ENCODE measurements at regions not wholly inside any gene's neighbourhood (a gene's known extent, or its start where the extent isn't known, plus 50 kb on each side); places are given as distances from the start of the nearest gene placed in this dataset.
"Not testable (repeated sequence)": the region's sequence is repeated elsewhere in the genome, so short reads cannot be mapped to it uniquely, and the experiment has no call there.

DNA sequence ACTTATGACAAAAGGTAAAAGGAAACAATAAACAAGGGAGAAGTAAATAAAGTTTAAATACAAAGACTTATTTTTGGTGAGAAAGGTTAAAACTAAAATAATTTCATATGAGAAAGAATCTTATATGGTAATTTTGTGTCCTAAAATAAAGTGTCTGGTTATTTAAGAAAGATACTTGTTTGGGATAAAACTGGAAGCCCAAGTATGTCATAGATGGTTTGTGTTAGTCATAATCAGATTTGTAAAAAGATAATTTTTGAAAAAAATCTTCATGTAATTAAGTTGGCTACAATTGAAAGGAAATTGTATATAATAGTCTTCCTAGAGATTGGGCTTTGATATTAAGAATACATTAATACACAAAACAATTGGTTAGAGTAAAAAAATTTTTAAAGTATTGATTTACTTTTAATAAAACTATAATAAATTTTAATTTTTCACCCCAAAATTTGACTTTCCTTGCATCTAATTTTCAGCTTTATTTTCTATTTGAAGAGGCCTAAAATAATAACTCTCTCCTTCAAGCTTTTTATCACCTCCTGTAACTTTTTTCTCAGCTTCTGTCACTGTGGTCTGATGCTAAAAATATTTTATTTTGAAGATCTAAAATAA is 315.6 kb downstream of the SLITRK5 start:
- no peak for DNase-seq

DNA sequence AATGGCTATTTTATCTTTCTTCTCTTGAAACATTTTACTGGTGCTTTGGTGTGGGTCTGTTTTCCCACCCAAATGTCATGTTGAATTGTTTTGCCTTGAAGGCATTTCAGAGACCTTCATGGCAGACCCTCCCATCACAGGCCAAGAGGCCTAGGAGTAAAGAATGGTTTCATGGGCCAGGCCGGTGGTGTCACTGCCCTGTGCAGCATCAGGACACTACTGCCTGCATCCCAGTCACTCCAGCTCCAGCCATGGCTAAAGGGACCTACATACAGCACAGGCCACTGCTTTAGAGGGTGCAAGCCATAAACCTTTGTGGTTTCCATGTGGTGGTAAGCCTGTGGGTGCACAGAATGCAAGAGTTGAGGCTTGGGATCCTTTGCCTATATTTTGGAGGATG is 326.9 kb downstream of the SLITRK5 start:
- no peak for DNase-seq

- DNase-seq, result no peak
Measured at GRCh38 chr13:87999240-87999700, 328.1 kb downstream of the SLITRK5 start.

GRCh38 chr13:87999788-88000187 is 328.6 kb downstream of the SLITRK5 start:
- DNase-seq, result no peak

DNA sequence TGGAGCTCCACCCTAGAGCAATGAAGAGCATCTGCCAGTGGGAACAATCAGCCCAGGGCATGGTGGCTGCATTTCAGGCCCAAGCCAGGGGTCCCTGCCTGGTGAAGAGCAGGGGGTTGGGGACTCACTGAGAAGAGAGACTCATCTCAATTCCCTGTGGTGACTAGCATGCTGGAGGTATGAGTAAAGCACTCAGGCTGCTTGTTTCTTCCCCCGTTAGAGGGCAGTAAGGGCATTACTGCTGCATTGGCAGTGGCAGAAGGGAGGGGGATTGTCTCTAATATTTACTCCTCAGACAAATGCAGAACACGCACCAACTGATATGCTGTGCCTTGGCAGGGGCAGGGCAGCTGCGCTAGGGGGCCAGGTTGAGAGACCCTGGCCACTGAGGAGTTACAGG is 329.1 kb downstream of the SLITRK5 start:
- DNase-seq, result no peak

- DNase-seq, result no peak
Measured at GRCh38 chr13:88000787-88001186, 329.6 kb downstream of the SLITRK5 start.

DNA sequence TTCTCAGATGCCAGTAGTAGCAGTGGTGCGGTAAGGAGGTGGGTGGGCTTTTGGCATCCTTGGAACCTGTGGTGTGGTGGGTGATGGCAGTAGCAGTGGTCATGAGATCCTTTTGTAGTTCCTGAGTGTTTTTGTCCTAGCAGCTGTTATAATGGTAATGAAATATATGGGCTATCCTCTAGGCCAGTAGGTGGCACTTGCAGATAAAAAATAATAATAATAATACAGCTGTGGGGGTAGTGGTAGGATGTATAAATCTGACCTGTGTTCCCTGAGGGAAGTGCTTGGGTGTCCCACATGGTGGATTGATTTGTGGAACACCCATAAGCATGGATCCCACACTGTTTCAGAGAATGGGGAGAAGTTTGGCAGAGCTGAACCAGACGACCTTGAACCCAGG is 334.0 kb downstream of the SLITRK5 start:
- no peak for DNase-seq

- no peak for DNase-seq
Measured at GRCh38 chr13:88014527-88014926, 343.4 kb downstream of the SLITRK5 start.

DNA sequence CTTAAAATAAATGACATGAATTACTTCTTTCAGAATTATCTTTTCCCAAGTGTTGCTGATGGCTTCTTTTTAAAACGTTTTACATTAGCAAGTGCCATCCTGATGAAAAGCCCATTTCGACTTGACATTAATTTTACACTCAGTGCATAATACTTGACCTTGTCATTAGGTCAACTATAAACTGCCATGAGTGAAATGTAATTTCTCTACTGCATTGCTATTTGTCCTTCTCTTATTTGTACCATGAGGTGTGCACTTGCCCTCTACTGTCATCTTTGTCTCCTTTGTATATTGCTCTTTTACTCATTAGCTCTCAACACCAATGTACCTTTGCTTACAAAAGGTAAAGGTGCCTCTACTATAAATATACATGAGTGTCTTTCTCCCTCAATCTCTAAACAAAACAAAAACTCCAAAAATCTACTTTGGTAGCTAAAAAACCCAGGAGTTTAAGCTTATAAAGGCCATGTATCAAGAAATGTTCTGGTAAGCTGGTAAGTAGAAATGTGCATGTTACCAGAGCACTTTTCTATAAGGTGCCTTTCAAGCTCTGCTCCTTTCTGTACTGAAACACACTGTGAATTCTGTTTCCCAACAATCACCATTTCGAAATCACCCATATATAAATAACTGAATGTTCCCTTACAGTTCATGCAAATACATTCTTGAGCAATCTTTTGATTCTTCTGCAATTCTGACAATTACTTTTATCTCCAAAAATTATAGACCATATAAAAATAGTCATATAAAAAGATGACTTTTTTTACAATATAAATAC is 351.4 kb downstream of the SLITRK5 start:
- DNase-seq, result no peak

- no peak for DNase-seq
Measured at GRCh38 chr13:88026241-88026640, 355.1 kb downstream of the SLITRK5 start.

DNA sequence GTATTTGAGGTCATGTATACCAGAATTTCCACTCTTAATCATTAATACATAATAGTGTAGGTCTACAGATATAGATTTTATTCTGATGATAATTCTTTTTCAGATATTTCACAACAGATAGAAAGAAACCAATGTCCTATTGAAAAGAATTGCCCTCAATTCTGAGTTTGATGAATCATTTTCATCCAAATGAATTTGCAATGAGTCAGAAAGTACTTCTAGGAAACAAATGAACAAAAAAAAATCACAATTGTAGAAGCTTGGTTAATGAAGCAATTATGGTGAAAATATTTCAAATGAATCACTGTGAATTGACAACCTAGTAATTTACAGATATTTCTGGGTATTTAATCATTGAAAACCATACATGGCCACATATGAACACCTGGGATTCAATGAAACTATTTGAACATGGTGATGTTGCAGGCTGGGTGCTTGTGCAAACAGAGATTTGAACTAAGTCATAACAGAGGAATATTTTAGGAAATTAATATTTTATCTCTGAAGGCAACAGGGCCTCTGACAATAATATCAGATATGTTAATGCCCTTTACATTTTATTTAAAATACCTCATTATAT is 360.9 kb downstream of the SLITRK5 start:
- DNase-seq, result no peak

- DNase-seq, result not testable (repeated sequence)
Measured at GRCh38 chr13:88036205-88036604, 365.0 kb downstream of the SLITRK5 start.

- no peak for DNase-seq
Measured at GRCh38 chr13:88042489-88042888, 371.3 kb downstream of the SLITRK5 start.

- no peak for DNase-seq
Measured at GRCh38 chr13:88051746-88052482, 380.7 kb downstream of the SLITRK5 start.

- no peak for DNase-seq
Measured at GRCh38 chr13:88063741-88064140, 392.6 kb downstream of the SLITRK5 start.

DNA sequence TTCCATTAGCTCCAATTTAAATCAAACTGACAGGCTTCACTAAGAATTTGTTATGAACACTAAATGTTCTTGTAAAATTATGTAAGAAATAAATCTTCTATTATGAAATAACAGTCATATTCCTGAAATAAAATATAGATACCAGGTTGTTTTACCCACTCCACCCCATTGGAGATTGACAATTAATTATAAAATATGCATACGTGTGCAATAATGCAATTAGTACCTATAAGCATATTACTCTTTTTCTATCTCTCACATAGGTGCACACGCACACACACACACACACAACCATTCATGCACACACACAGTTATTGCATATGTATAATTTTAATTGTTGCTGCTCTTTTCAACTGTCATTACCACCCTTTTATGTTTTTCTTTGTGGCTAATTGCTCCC is 395.7 kb downstream of the SLITRK5 start:
- DNase-seq, result no peak

DNA sequence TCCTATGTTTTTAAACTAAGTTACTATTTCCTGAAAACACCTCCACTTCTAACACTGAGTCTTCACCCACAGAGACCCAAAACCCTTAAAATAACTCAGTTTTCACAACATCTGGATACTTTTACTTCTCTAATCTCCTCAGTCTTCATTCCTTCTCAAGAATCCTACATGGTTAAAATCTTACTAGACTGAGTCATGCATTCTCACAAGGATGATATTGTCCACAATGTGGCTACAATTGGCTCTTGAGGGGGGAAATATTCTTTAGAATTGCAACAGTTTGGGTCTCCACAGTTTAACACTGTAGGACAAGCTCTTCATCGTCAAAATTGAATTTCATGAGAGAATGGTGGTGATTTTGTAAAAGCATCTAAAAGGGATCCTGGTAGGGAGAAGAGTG is 397.1 kb downstream of the SLITRK5 start:
- no peak for DNase-seq

DNA sequence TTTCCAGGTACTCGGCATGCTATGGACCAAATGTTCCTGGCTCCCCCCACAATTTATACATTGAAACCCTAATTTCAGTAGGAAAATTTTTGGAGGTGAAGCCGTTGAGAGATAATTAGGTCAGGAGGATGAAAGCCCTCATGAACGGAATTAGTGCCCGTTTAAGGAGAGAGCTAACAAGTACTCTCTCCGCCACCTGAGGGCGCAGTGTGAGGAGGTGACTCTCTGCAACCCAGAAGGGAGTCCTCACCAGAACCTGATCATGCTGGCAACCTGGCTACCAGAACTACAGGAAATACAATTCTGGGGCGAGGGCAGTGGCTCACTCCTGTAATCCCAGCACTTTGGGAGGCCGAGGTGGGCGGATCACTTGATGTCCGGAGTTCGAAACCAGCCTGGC is 397.8 kb downstream of the SLITRK5 start:
- DNase-seq, result peak in 1 of 2 experiments; percentile 0

GRCh38 chr13:88071371-88071770 is 400.2 kb downstream of the SLITRK5 start:
- no peak for DNase-seq

DNA sequence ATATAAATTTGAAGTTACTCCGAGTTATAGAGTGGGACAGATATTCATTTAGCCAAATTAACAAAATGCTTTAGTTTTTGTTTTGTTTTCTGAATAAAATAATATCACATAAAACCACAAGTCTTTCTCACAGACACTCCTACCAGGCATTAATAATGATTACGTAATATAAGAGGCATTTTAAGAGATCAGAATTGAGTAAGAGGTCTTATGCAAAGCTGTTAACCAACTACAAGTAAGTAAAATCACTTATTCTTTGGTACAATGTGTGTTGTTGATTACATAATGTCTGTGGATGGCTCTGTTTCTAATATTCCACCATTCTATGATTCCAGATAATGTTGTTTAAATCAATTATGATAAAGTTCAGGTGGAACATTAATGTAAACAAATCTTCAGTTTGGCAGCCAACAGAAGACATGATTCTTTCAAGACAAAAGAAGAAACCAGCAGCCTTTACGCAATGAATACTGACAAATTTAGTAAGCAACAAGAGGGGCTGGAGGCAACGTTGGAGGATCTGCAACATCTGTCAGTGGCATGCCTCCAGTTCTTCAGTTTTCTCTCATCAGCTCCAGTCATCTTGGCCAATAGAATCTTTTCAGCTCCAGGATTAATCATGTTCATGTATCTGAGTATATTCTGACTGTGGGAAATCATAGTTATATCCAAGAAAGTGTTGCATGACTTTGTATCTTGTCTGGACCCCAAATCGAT is 403.8 kb downstream of the SLITRK5 start:
- no peak for DNase-seq

DNA sequence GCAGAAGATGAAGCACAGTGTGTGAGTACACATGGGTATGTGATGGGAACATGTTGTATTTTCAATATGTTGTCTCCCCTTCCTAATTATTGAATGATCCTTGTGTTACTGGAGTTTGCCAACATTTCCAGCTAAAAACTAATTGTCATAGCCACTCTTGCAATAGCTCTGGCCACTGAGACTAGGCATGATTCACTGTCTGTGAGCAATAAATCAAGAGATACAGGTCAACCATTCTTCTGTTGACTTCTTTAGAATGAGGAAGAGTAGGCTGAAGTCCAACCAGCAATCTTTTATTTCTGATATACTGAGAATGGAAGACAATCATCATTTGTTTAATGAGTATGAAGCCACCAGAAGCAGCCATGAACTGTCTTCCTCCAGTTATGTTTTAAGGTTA is 413.9 kb downstream of the SLITRK5 start:
- no peak for DNase-seq

DNA sequence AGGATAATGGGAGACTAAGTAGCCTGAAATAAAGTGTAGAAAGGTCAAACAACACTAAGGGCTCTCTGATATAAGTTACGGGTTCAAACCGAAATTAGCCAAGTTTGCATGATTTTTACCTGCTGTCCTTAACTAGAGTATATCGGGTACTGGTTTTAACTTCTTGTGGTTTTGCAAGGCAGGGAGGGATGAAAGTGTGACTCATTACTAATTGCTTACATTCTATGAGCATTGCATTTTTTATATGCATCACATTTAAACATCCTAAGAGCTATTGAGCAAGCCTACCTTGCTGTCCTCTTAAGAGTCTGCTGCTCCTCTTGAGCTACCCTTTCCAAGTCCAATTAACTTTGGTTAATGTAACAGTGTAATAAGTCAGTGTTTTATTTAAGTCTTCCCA is 415.4 kb downstream of the SLITRK5 start:
- DNase-seq, result no peak

- DNase-seq, result no peak
Measured at GRCh38 chr13:88097541-88097940, 426.4 kb downstream of the SLITRK5 start.
